Activated B cell treated with CpG ODN at 0.5 μM for 24 hours (primary cell): ENCODE measurements at regions not wholly inside any gene's neighbourhood (a gene's known extent, or its start where the extent isn't known, plus 50 kb on each side); places are given as distances from the start of the nearest gene placed in this dataset.
"Not testable (repeated sequence)": the region's sequence is repeated elsewhere in the genome, so short reads cannot be mapped to it uniquely, and the experiment has no call there.

Experiments used
- ATAC-seq: fragments of 200-7000 bp; cut with Tn5 transposase; one replicate; pipeline ENCODE4 v1.10.0; 2021; ENCODE audit warnings: low read depth, mild to moderate bottlenecking, moderate library complexity
- CTCF ChIA-PET: fragments of 350-600 bp; sonication (Branson Sonifier 250); formaldehyde crosslinking; loops from one replicate; lab custom pipeline; 2021; ENCODE audit warnings: antibody characterized with exemption; lab: Charles Lee
- POLR2A ChIA-PET: fragments of 350-600 bp; sonication (Branson Sonifier 250); formaldehyde crosslinking; loops from one replicate; lab custom pipeline; 2021; ENCODE audit warnings: antibody characterized with exemption; lab: Charles Lee
- DNase-seq: peaks from one replicate; pipeline ENCODE4 v3.0.0; 2022
- H3K27ac Mint-ChIP-seq: one replicate; pipeline ENCODE4 v1.8.0; 2020; ENCODE audit warnings: mixed read lengths
- H3K27me3 Mint-ChIP-seq: one replicate; pipeline ENCODE4 v1.8.0; 2021; ENCODE audit warnings: mixed read lengths
- H3K36me3 Mint-ChIP-seq: one replicate; pipeline ENCODE4 v1.8.0; 2021; ENCODE audit warnings: low read depth, mixed read lengths
- H3K4me1 Mint-ChIP-seq: one replicate; pipeline ENCODE4 v1.8.0; 2021; ENCODE audit warnings: mixed read lengths
- H3K4me3 Mint-ChIP-seq: one replicate; pipeline ENCODE4 v1.8.0; 2020; ENCODE audit warnings: mild to moderate bottlenecking, mixed read lengths
- H3K9me3 Mint-ChIP-seq: one replicate; pipeline ENCODE4 v1.8.0; 2020; ENCODE audit warnings: mixed read lengths
- CTCF ChIP-seq: fragments of 200-600 bp; IDR thresholded peaks from one replicate; pipeline ENCODE4 v1.8.0; 2022; ENCODE audit warnings: antibody characterized with exemption, mild to moderate bottlenecking
- intact Hi-C: fragments of 100-400 bp; cut with micrococcal nuclease; formaldehyde crosslinking; loops from one replicate; pipeline ENCODE4 v1.15.1; 2024

DNA sequence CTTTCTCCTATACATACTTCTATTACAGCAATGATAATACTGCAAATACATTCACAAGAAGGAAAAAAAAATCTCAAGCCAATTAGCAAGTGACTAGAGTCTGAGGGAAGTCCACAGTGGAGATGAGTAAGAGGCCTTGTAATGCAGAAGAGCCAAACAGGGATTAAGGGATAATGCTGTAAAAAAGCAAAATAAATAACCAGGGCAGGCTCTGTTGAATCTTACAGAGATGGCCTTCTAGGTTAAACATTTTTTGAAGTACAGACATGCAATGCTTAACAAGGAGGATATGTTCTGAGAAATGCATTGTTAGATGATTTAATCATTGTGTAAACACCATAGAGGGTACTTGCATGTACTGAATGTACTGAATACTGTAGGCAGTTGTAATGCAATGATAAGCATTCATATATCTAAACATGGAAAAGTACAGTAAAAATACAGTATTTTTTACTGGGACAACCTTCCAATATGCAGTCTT is 122.1 kb upstream of the RMDN2 start:
- Mint-ChIP-seq H3K27ac (no peak overlapping the region), H3K4me1 (peaks cover 10% of the 10 kb centered on the region), H3K4me3 (no peak overlapping the region), H3K27me3 (no peaks in the 10 kb centered on the region), H3K9me3 (peaks cover 3% of the 10 kb centered on the region), H3K36me3 (no peaks in the 10 kb centered on the region)
- ChIA-PET CTCF (interaction anchor here (1.0 kb wide), 1 partner anchor 10 kb away, joined by 3 read pairs; no protein-coding TSS in a partner anchor), POLR2A (no interaction called here)
- DNase-seq (no peak), ATAC-seq (no peak)
- no peak for TF ChIP-seq CTCF
- intact Hi-C loops = no loop called here

DNA sequence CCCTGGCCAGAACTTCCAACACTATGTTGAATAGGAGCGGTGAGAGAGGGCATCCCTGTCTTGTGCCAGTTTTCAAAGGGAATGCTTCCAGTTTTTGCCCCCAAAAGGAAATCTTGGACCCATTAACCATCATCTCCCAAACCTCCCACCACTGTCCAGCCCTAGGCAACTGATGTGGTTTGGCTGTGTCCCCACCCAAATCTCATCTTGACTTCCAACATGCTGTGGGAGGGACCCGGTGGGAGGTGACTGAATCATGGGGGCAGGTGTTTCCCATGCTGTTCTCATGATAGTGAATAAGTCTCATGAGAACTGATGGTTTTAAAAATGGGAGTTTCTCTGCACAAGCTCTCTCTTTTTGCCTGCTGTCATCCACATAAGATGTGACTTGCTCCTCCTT is 119.1 kb upstream of the RMDN2 start:
- H3K9me3 Mint-ChIP-seq, H3K4me1 Mint-ChIP-seq, ATAC-seq, H3K36me3 Mint-ChIP-seq, H3K4me3 Mint-ChIP-seq, H3K27me3 Mint-ChIP-seq, CTCF ChIA-PET, intact Hi-C loops, POLR2A ChIA-PET, DNase-seq, H3K27ac Mint-ChIP-seq: not testable (repeated sequence)

DNA sequence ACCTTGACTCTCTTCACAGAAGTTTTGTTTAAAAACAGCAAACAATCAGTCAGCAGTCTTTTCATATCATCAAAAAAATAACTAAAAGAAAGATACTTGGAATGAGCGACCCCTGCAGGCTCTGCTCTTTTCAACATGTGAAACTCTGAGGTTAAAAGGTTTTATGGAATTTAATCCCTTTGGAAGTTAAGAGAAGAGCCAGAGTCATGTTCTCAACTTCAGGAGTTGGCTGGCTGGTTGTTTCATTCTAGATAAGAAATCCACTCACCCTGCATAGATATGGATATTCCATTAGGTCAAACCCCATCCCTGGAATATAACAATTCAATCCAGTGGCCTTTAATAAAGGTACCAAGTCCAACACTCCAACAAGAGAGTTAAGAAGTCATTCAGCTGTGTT is 115.6 kb upstream of the RMDN2 start:
- no peak for TF ChIP-seq CTCF
- CTCF ChIA-PET = interaction anchor here (1.3 to 1.9 kb wide), 3 partner anchors 23 to 395 kb away, joined by 5 to 13 read pairs (median 5); no protein-coding TSS in a partner anchor
- H3K9me3 Mint-ChIP-seq = peaks cover 6% of the 10 kb centered on the region
- ATAC-seq (no peak), DNase-seq (no peak)
- no peaks in the 10 kb centered on the region for H3K36me3 Mint-ChIP-seq
- no peaks in the 10 kb centered on the region for H3K4me1 Mint-ChIP-seq
- intact Hi-C loops = loop anchor here (1.0 kb wide), 1 partner anchor 395 kb away; no protein-coding TSS in a partner anchor
- no peak overlapping the region for H3K4me3 Mint-ChIP-seq
- POLR2A ChIA-PET = no interaction called here
- H3K27ac Mint-ChIP-seq = no peak overlapping the region
- H3K27me3 Mint-ChIP-seq = no peaks in the 10 kb centered on the region

GRCh38 chr2:37809931-37810570 is 115.0 kb upstream of the RMDN2 start:
- Mint-ChIP-seq H3K9me3 (peaks cover 6% of the 10 kb centered on the region), H3K36me3 (no peaks in the 10 kb centered on the region), H3K27me3 (no peaks in the 10 kb centered on the region), H3K4me1 (no peaks in the 10 kb centered on the region), H3K4me3 (no peak overlapping the region), H3K27ac (no peak overlapping the region)
- CTCF ChIA-PET = interaction anchor here (0.6 to 1.9 kb wide), 3 partner anchors 23 to 1708 kb away, joined by 3 to 13 read pairs (median 5); no protein-coding TSS in a partner anchor
- DNase-seq = no peak
- no peak for TF ChIP-seq CTCF
- intact Hi-C loops = loop anchor here (1.0 kb wide), 1 partner anchor 396 kb away; no protein-coding TSS in a partner anchor
- ATAC-seq = no peak
- POLR2A ChIA-PET = no interaction called here

GRCh38 chr2:37812414-37812813 is 112.7 kb upstream of the RMDN2 start:
- POLR2A ChIA-PET = no interaction called here
- DNase-seq (no peak), ATAC-seq (no peak)
- Mint-ChIP-seq H3K36me3 (no peaks in the 10 kb centered on the region), H3K9me3 (peaks cover 3% of the 10 kb centered on the region), H3K27me3 (no peaks in the 10 kb centered on the region), H3K4me3 (no peak overlapping the region), H3K4me1 (no peaks in the 10 kb centered on the region), H3K27ac (no peak overlapping the region)
- CTCF ChIA-PET = interaction anchor here (2.1 kb wide), 1 partner anchor 397 kb away, joined by 5 read pairs; no protein-coding TSS in a partner anchor
- intact Hi-C loops = no loop called here
- TF ChIP-seq CTCF = no peak
